ENCODE measurements at regions not wholly inside any gene's neighbourhood (a gene's known extent, or its start where the extent isn't known, plus 50 kb on each side); places are given as distances from the start of the nearest gene placed in this dataset.

DNA sequence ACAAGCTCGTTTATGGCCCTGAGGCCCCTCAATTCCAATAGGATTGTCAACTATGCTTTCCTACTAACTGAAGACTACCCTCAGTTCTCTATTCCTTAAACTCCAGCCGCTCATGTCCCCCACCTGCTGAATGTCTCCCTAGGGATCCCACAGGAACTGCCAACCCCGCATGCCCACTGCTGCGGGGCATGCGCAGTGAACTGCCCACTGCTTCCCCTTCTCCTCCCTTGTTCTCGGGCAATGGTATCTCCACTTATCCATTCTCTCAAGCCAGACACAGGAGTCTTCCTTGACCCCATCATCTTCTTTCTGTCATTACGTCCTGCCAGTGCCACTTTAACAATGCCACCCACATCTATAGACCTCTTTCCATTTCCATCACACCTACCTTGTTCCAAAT, 90.0 kb downstream of the FGF18 start:
- DNase-seq: no peak

DNA sequence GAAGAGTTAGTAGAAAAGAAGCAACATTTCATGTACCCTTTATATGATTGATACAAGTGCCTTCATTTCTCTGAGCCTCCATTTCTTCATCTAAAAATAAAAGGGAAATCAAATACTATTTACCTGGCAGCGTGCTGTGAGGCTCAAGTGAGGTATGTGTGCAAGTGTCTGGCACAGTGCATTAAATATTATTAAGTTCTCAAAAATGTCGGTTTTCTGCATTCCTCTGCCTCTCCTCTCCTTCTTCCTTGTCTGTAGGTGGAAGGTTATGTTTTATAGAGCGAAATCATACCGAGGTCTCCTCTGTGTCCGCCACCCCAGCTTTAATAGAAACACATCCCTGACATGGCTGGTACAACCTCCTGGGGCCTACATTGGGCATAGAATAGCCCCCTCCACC, 93.0 kb downstream of the FGF18 start:
- DNase-seq: no peak

DNA sequence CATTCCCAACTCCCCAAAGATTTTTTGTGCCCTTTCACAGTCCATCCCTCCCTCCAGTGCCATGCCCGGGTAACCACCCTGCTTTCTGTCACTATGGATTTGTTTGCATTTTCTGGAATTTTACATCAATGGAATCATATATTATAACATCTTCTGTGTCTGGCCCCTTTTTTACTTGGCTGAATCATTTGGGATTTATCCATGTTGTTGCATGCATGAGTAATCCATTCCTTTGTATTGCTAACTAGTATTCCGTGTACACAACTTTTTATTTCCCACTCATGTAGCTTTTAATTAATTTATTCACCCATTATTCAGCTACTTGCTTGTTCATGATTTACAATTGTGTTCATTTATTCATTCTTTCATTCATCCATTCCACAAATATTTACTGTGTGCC, 94.1 kb downstream of the FGF18 start:
- DNase-seq: no peak

- no peak for DNase-seq
Measured at GRCh38 chr5:171518916-171519315, 99.5 kb downstream of the FGF18 start.

GRCh38 chr5:171520300-171521174, 101.1 kb downstream of the FGF18 start:
- no peak for DNase-seq

GRCh38 chr5:171521219-171521633, 101.8 kb downstream of the FGF18 start:
- DNase-seq: no peak

DNA sequence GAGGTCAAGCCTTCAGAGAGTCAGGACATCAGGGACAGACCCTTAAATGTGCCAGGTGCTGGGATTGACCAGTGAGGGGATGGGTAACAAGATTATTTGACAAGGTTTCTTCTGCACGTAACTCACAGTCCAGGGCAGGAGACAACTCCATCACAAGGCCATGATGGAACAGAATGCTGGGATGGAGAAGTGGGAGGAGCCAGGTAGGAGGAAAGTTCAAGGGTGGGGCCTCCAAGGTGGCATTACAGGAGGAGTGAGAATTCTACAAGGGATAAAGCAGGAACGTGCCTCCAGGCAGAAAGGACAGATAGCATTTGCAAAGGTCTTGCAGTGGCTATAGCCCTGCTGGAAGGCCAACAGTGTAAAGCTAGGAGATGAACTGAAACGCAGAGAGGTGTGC, 102.2 kb downstream of the FGF18 start:
- DNase-seq: no peak

GRCh38 chr5:171523781-171524180, 104.3 kb downstream of the FGF18 start:
- DNase-seq: no peak

GRCh38 chr5:171524466-171524865, 105.0 kb downstream of the FGF18 start:
- no peak for DNase-seq

- no peak for DNase-seq
Measured at GRCh38 chr5:171525085-171525484, 105.6 kb downstream of the FGF18 start.

DNA sequence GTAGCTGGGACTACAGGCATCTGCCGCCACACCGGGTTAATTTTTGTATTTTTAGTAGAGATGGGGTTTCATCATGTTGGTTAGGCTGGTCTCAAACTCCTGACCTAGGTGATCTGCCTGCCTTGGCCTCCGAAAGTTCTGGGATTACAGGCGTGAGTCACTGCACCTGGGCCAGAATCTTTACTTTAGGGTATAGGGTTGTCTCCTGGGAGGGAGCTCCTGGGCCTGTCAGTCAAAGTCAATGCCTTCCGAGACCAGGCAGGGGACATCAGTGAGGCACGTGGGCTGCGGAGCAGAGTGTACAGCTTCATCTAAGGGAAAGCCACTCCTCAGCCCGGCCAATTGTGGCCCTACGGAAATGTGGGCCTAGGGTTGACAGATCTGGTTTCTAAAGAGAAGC, 108.6 kb downstream of the FGF18 start:
- no peak for DNase-seq

DNA sequence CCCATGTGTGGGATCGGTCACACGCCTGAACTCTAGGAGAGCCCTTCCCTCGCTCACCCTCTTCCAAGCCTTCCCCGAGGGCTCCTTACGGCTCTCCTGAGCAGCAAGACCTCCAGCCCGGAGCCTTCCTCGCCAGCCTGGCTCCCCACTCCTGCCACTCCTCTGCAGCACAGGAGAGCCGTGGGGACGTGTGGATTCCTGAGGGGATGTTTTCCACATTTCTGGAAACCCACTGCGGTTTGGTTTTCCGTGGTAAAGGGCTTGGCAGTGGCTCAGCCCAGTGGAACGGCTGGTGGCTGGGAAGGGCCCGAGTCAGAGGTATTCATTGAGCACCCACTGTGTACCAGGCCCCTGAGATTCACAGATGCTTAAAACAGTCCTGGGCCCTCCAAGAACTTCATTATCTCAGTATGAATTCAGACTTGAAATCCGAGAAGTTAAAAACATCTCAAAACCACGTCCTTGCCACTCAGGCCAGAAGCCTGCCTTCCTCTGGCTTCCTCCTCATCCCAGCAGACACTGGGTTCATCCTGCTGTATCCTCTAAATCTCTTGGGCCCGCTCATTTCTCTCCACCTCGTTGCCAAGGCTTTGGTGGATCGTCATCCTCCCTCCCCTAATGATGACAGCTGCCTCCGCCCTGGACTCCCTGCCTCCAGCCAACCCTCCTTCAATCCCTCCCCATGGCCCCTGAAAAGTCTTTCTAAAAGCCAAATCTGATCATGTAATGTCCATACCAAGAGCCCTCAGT, 109.6 kb downstream of the FGF18 start:
- DNase-seq: no peak

- DNase-seq: no peak
Measured at GRCh38 chr5:171531638-171532037, 112.2 kb downstream of the FGF18 start.

DNA sequence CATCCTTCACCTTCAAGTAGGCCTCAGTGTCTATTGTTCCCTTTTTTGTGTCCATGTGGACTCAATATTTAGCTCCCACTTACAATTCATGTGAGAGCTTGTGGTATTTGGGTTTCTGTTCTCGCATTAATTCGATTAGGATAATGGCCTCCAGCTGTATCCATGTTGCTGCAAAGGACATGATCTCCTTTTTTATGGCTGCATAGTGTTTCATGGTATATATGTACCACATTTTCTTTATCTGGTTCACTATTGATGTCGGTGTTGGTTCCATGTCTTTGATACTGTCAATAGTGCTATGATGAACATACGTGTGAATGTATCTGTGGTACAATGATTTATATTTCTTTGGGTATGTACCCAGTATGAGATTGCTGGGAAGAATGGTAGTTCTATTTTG, 113.7 kb downstream of the FGF18 start:
- no peak for DNase-seq

GRCh38 chr5:171534043-171534895, 114.8 kb downstream of the FGF18 start:
- no peak for DNase-seq

DNA sequence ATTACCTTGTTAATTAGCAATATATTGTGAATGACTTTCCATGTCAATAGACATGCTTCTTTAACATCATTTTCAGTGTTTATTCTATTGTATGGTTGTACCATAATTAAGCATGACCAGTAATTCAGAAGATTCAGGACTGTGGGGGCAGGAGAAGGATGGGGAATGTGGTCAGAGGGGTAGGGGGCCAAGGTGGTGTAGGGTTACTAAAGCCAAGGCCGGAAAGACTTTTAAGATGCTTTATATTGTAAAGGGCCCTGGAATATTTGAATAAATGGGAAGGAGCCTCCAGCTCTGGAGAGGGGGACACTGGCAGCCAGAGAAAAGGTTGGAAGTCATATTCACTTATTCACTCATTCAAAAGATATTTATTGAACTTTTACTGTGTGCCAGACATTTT, 115.7 kb downstream of the FGF18 start:
- no peak for DNase-seq

DNA sequence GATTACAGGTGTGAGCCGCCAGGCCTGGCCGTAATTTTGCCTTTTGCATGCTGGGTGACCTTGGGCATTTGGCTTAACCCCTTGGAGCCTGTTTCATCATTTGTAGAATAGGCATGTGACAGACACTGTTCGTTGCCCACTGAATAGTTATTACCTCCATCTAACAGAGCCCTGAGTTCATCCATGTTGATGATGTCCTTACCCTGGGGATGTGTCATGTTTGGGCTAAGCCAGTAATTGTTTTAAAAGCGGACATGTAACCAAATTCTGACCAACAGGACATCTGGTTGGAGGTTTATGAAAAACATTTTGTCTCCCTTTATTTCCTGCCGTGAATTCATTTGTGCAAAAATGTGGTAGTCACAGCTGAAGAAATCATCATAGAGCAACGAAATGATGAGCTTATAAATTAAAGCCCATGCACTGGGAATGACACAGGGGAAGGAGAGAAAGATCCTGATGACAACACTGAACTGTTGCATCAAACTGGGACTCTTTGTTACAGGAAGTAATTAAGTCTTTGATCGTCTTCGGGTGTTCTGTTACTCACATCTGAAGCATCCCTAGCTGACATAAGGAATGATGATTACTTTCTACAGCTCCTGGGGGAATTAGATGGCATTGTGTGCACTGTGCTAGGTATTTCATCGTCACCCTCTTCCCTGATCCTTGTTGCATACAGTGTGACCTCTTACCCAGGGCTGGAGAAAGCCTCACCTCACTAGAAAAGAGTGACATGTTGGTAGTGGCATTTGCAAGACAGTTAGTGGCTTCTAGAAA, 117.8 kb downstream of the FGF18 start:
- DNase-seq: no peak

- no peak for DNase-seq
Measured at GRCh38 chr5:171537923-171538537, 118.6 kb downstream of the FGF18 start.

DNA sequence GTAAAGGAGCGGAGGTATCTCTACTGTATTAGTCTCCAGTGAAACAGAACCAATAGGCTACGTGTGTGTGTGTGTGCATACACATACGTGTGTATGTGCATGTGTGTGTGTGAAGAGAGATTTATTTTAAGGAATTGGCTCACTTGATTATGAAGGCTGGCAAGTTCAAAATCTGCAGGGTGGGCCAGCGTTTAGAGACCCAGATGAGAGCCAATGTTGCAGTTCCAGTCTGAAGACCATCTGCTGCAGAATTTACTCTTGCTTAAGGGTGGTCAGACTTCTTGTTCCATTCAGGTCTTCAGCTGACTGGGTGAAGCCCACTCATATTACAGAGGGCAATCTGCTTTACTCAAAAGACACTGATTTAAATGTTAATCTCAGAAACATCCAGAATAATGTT, 119.2 kb downstream of the FGF18 start:
- no peak for DNase-seq

DNA sequence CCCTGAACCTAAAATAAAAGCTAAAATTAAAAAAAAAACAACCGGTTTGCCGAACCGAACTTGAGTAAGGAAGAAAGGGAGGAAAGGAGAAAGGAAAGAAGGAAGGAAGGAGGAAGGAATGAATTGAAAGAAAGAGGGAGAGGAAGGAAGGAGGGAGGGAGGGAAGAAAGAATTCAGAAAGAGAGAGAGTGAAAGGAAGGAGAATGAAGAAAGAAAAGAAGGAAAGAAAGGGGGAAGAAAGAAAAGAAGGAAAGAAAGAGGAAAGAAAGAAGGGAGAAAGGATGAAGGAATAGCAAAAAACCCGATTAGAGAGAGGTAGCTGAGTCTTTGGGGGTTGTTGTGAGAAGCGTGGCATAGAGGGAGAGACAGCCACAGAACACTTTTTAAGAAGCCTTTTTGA, 121.4 kb downstream of the FGF18 start:
- no peak for DNase-seq

GRCh38 chr5:171541341-171541776, 121.9 kb downstream of the FGF18 start:
- no peak for DNase-seq

DNA sequence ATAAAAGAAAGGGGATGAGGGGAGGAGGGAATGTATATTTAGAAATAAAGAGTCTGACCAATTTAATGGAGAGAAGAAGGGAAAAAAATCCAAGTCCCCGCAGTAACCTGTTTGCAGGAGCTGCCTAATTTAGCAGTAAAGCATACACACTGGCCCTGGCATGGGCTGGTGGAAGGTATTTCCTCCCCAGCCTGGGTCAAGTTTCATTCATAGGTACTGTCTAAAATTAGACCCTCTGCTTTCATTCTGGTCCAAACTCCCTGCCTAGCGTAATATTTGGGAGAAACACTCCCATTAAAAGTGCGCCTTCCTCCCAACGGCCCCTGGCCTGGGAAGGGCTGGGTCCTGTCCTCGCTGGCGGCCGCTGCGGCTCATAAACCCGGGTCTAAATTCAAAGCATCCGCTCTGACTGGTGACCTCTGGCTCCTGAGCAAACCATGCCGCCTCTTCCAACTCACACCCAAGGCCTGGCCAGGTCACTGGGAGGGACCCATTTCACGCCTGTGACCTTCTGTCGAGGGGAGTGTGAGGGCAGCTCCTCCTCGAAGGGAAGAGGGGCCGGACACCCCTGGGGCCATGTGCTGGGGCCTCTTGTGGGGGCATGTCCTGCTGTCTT, 123.2 kb downstream of the FGF18 start:
- no peak for DNase-seq
